Panc1 (cell line): ENCODE measurements at regions not wholly inside any gene's neighbourhood (a gene's known extent, or its start where the extent isn't known, plus 50 kb on each side); places are given as distances from the start of the nearest gene placed in this dataset.
"Not testable (repeated sequence)": the region's sequence is repeated elsewhere in the genome, so short reads cannot be mapped to it uniquely, and the experiment has no call there.

Source experiments
- ATAC-seq: fragments of 200-7000 bp; cut with Tn5 transposase; 2 replicates; pipeline ENCODE4 v1.9.1; 2020; ENCODE audit warnings: mild to moderate bottlenecking, moderate library complexity
- BruUV-seq: library from RNA; stranded (reverse); fragments of 400-500 nt; replicated peaks from 2 replicates; lab custom pipeline; 2021; lab: Mats Ljungman, UMichigan
- CTCF ChIA-PET: fragments of 300-600 bp; sonication (Branson Sonifier 250); formaldehyde crosslinking; loops from one replicate; lab custom pipeline; 2022; ENCODE audit warnings: antibody characterized with exemption; lab: Charles Lee
- POLR2A ChIA-PET: fragments of 300-600 bp; sonication (Branson Sonifier 250); formaldehyde crosslinking; loops from one replicate; lab custom pipeline; 2022; ENCODE audit warnings: antibody characterized with exemption; lab: Charles Lee
- DNase-seq: peaks from one replicate; pipeline ENCODE4 v3.0.0-alpha.2; 2010; ENCODE audit warnings: low read depth, low spot score
- H3K27ac ChIP-seq: 2 replicates; pipeline ENCODE4 v1.5.1; 2011; ENCODE audit warnings: mild to moderate bottlenecking, low read length, inconsistent platforms
- H3K27me3 ChIP-seq: fragments of 200-500 bp; sonication (Bioruptor generic); 2 replicates; pipeline ENCODE4 v1.6.0; 2014; ENCODE audit warnings: low read length, inconsistent platforms; ENCODE audit not compliant: control insufficient read depth, insufficient read depth
- H3K36me3 ChIP-seq: fragments of 200-500 bp; sonication (Bioruptor generic); 2 replicates; pipeline ENCODE4 v1.5.1; 2014; ENCODE audit warnings: inconsistent platforms, mild to moderate bottlenecking, low read length, moderate library complexity; ENCODE audit not compliant: control insufficient read depth, insufficient read depth
- H3K4me1 ChIP-seq: 2 replicates; pipeline ENCODE4 v1.5.1; 2011; ENCODE audit warnings: inconsistent platforms, mild to moderate bottlenecking, low read length, moderate library complexity; ENCODE audit not compliant: control insufficient read depth, insufficient read depth
- H3K4me3 ChIP-seq, 2 experiments: 2 replicates each; pipeline ENCODE4 v1.5.1; 2011 to 2012; ENCODE audit warnings: low read depth in 2 of 2, low read length in 2 of 2, mild to moderate bottlenecking in 2 of 2, inconsistent platforms in 1 of 2, moderate library complexity in 1 of 2
- H3K9me3 ChIP-seq: fragments of 200-500 bp; sonication (Bioruptor generic); 2 replicates; pipeline ENCODE4 v1.5.1; 2014; ENCODE audit warnings: low read depth, mild to moderate bottlenecking, inconsistent platforms, low read length, moderate library complexity; ENCODE audit not compliant: control insufficient read depth, insufficient read depth
- POLR2AphosphoS5 ChIP-seq: IDR thresholded peaks from 2 replicates; pipeline ENCODE4 v1.6.1; 2012; ENCODE audit warnings: mild to moderate bottlenecking, low read depth, low read length, moderate library complexity
- SIN3A ChIP-seq: IDR thresholded peaks from 2 replicates; pipeline ENCODE4 v1.6.1; 2012; ENCODE audit warnings: low read depth, mild to moderate bottlenecking, low read length, moderate library complexity, borderline replicate concordance; ENCODE audit not compliant: insufficient read depth
- TCF7L2 ChIP-seq: IDR thresholded peaks from 2 replicates; pipeline ENCODE4 v1.6.1; 2011; ENCODE audit warnings: mild to moderate bottlenecking, low read depth, low read length, inconsistent platforms
- in situ Hi-C: cut with HindIII; loops from 2 replicates; pipeline ENCODE4 v1.10.0; 2016; ENCODE audit warnings: low sequenced_read_pairs, low pct_unique_long_range_greater_than_20kb
- intact Hi-C: fragments of 100-400 bp; cut with micrococcal nuclease; formaldehyde crosslinking; loops from one replicate; pipeline ENCODE4 v1.10.0; 2022; ENCODE audit not compliant: unreplicated experiment
- TF ChIP-seq, protein P1 (sequence below): fragments of 450-650 bp; IDR thresholded peaks from 2 replicates; pipeline ENCODE4 v1.5.1; 2017; ENCODE audit warnings: mild to moderate bottlenecking
- TF ChIP-seq, protein P2 (sequence below), 2 experiments: IDR thresholded peaks; 2 replicates each; pipeline ENCODE4 v1.6.1; 2011 to 2012; ENCODE audit warnings: low read depth in 2 of 2, control low read depth in 1 of 2, low read length in 1 of 2, mild to moderate bottlenecking in 1 of 2, moderate library complexity in 1 of 2; ENCODE audit not compliant: insufficient read depth in 1 of 2

DNA sequence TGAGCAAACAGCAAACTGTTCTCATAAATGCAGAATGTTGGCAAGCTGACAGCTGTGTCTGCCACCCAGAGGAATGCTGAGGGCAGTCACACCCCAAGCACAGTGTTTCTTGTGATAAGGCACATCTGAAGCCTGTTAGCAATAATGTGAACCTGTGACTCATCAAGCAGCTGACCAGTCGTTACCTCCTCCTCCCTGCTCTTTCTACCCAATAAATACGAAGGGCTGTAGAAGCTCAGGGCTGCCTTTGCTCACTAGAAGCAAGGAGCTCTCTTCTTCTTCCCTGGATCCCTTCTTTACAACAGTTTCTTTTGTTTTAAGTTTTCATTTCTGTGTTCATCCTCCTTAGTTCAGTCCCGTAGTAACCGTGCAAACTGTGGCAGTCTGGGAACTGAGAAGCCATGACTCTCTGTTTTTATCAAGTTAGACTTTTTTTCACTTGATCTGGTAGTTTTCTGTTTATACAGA, 160.3 kb upstream of the ZNF184 start:
- DNase-seq, H3K4me3 ChIP-seq, POLR2A ChIA-PET, ATAC-seq, CTCF ChIA-PET, intact Hi-C loops, BruUV-seq, H3K9me3 ChIP-seq, in situ Hi-C loops, H3K36me3 ChIP-seq, H3K27me3 ChIP-seq, H3K27ac ChIP-seq: not testable (repeated sequence)
- H3K4me1 ChIP-seq, result peaks cover 13% of the 10 kb centered on the region

DNA sequence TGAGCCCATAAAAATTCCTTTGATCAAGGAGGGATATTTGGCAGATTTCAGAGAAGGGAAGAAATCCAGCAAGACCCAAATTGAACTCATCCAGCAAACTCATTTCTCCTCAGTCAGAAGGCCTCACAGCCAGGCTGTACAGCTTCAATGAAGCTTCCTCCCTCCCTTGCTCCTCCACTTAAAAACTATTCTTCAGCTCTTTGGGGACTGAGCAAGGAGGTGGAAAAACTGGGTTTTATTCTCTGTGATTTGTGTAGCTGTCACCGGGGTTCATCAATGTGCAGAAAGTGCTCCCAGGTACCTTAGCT, 158.7 kb upstream of the ZNF184 start:
- ChIA-PET POLR2A (no interaction called here), CTCF (interaction anchor here (0.7 kb wide), 1 partner anchor 159 kb away, joined by 3 read pairs; the partner anchor contains the start of gene ZNF184)
- H3K4me1 ChIP-seq, result peaks cover 13% of the 10 kb centered on the region
- ATAC-seq (peak; percentile 74), DNase-seq (no peak)
- intact Hi-C loops (no loop called here), in situ Hi-C loops (no loop called here)
- TF ChIP-seq TCF7L2 (peak; percentile 92), SIN3A (no peak), POLR2AphosphoS5 (no peak)
- H3K27me3 ChIP-seq, result no peaks in the 10 kb centered on the region
- no TSS peak for BruUV-seq
- peaks cover 7% of the 10 kb centered on the region; the same call in 1 of the 2 replicates for H3K9me3 ChIP-seq
- H3K4me3 ChIP-seq, result peak overlapping the region in 1 of 2 experiments; percentile 80; a peak in 3 of 4 replicates
- no peak overlapping the region for H3K27ac ChIP-seq
- no peaks in the 10 kb centered on the region for H3K36me3 ChIP-seq

DNA sequence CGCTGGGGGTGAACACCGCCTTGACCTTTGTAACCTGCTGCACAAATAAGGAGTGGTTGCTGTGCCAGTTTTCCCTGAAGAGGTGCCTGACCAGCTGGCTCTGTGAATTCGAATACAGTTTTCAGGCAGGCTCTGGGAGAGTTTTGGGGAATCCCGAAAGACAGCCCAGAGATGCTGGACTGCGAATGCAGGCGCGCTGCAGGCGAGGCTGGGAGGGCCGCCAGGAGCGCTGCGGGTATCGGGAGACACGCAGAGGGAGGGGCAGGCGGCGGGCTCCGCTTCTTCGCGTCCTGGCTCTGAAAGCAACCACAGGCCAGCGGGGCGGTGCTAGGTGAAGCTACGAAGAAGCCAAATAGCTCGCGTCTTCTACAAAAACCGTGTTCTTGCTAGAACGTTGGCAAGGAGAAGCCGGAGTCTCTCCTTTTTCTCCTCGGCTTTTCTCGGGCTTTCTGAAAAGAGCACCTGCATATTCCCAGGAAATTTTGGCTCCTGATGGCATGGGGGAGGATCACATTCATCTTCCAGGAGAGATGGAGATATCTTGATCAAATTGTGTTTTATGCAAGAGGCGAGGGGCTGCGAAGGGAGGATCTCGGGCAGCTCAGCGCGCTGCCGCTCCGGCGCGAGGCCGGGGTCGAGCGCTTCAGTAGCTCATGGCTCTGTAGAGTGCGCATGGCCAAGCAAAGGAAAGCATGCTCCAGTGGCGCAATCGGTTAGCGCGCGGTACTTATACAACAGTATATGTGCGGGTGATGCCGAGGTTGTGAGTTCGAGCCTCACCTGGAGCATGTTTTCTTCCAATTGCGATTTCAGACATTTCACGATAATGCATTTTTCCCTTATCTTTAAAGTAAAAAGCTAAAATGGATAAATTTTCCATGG, 158.1 kb upstream of the ZNF184 start:
- H3K27me3 ChIP-seq, result no peaks in the 10 kb centered on the region
- peak; percentile 90 for DNase-seq
- CTCF ChIA-PET, result interaction anchor here (0.7 kb wide), 1 partner anchor 158 kb away, joined by 3 read pairs; the partner anchor contains the start of gene ZNF184
- POLR2A ChIA-PET, result no interaction called here
- TSS peak; percentile 99 for BruUV-seq
- peak overlapping the region; percentile 60; the same call in 1 of the 2 replicates for H3K27ac ChIP-seq
- H3K36me3 ChIP-seq, result no peaks in the 10 kb centered on the region
- intact Hi-C loops (no loop called here), in situ Hi-C loops (no loop called here)
- peak; percentile 94 for ATAC-seq
- H3K4me1 ChIP-seq, result peaks cover 13% of the 10 kb centered on the region
- H3K4me3 ChIP-seq, result peak overlapping the region; percentile 59 to 80
- H3K9me3 ChIP-seq, result peaks cover 7% of the 10 kb centered on the region; the same call in 1 of the 2 replicates
- TF ChIP-seq, protein P1, sequence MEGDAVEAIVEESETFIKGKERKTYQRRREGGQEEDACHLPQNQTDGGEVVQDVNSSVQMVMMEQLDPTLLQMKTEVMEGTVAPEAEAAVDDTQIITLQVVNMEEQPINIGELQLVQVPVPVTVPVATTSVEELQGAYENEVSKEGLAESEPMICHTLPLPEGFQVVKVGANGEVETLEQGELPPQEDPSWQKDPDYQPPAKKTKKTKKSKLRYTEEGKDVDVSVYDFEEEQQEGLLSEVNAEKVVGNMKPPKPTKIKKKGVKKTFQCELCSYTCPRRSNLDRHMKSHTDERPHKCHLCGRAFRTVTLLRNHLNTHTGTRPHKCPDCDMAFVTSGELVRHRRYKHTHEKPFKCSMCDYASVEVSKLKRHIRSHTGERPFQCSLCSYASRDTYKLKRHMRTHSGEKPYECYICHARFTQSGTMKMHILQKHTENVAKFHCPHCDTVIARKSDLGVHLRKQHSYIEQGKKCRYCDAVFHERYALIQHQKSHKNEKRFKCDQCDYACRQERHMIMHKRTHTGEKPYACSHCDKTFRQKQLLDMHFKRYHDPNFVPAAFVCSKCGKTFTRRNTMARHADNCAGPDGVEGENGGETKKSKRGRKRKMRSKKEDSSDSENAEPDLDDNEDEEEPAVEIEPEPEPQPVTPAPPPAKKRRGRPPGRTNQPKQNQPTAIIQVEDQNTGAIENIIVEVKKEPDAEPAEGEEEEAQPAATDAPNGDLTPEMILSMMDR, result peak; percentile 34
- TF ChIP-seq, protein P2, sequence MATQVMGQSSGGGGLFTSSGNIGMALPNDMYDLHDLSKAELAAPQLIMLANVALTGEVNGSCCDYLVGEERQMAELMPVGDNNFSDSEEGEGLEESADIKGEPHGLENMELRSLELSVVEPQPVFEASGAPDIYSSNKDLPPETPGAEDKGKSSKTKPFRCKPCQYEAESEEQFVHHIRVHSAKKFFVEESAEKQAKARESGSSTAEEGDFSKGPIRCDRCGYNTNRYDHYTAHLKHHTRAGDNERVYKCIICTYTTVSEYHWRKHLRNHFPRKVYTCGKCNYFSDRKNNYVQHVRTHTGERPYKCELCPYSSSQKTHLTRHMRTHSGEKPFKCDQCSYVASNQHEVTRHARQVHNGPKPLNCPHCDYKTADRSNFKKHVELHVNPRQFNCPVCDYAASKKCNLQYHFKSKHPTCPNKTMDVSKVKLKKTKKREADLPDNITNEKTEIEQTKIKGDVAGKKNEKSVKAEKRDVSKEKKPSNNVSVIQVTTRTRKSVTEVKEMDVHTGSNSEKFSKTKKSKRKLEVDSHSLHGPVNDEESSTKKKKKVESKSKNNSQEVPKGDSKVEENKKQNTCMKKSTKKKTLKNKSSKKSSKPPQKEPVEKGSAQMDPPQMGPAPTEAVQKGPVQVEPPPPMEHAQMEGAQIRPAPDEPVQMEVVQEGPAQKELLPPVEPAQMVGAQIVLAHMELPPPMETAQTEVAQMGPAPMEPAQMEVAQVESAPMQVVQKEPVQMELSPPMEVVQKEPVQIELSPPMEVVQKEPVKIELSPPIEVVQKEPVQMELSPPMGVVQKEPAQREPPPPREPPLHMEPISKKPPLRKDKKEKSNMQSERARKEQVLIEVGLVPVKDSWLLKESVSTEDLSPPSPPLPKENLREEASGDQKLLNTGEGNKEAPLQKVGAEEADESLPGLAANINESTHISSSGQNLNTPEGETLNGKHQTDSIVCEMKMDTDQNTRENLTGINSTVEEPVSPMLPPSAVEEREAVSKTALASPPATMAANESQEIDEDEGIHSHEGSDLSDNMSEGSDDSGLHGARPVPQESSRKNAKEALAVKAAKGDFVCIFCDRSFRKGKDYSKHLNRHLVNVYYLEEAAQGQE (IDR thresholded peaks at IDR 0.05; ENCODE audit: insufficient read depth in 1 of 2, low read depth in 2 of 2, low read length in 1 of 2), result no peak
- TF ChIP-seq POLR2AphosphoS5 (peak; percentile 50; the same call in 1 of the 2 replicates), SIN3A (peak; percentile 80; the same call in 1 of the 2 replicates), TCF7L2 (no peak)
